ENCODE measurements at regions not wholly inside any gene's neighbourhood (a gene's known extent, or its start where the extent isn't known, plus 50 kb on each side); places are given as distances from the start of the nearest gene placed in this dataset.

GRCh38 chr3:132189601-132190000 lies 127.6 kb upstream of the ACP3 start:
- DNase-seq = no peak

GRCh38 chr3:132196113-132196512 lies 121.1 kb upstream of the ACP3 start:
- DNase-seq = no peak

- no peak for DNase-seq
Observed at GRCh38 chr3:132198516-132198915, 118.7 kb upstream of the ACP3 start.

- no peak for DNase-seq
Observed at GRCh38 chr3:132199451-132199850, 117.8 kb upstream of the ACP3 start.

GRCh38 chr3:132202586-132202985 lies 114.6 kb upstream of the ACP3 start:
- no peak for DNase-seq

GRCh38 chr3:132203889-132204596 lies 113.2 kb upstream of the ACP3 start:
- DNase-seq = no peak

- no peak for DNase-seq
Observed at GRCh38 chr3:132205609-132206008, 111.6 kb upstream of the ACP3 start.

- peak; percentile 1 for DNase-seq
Observed at GRCh38 chr3:132209855-132210254, 107.4 kb upstream of the ACP3 start.

- DNase-seq = peak; percentile 3
Observed at GRCh38 chr3:132210476-132211346, 106.5 kb upstream of the ACP3 start.

GRCh38 chr3:132211896-132212295 lies 105.3 kb upstream of the ACP3 start:
- DNase-seq = no peak

- DNase-seq = no peak
Observed at GRCh38 chr3:132218817-132219755, 98.1 kb upstream of the ACP3 start.

GRCh38 chr3:132220986-132221385 lies 96.2 kb upstream of the ACP3 start:
- DNase-seq = no peak

- DNase-seq = no peak
Observed at GRCh38 chr3:132222868-132223538, 94.2 kb upstream of the ACP3 start.

GRCh38 chr3:132225664-132226063 lies 91.5 kb upstream of the ACP3 start:
- no peak for DNase-seq

- DNase-seq = no peak
Observed at GRCh38 chr3:132228923-132229322, 88.3 kb upstream of the ACP3 start.

GRCh38 chr3:132229641-132230040 lies 87.6 kb upstream of the ACP3 start:
- no peak for DNase-seq

- DNase-seq = no peak
Observed at GRCh38 chr3:132230156-132231000, 86.8 kb upstream of the ACP3 start.

GRCh38 chr3:132231633-132232032 lies 85.6 kb upstream of the ACP3 start:
- DNase-seq = peak; percentile 21

GRCh38 chr3:132232231-132232792 lies 84.9 kb upstream of the ACP3 start:
- DNase-seq = peak; percentile 24

- DNase-seq = peak; percentile 42
Observed at GRCh38 chr3:132236701-132237651, 80.2 kb upstream of the ACP3 start.

Data from suppressor macrophage treated with lipopolysaccharide for 4 hours (primary cell).